Adrenal gland (tissue), 5 donors: ENCODE measurements at regions not wholly inside any gene's neighbourhood (a gene's known extent, or its start where the extent isn't known, plus 50 kb on each side); places are given as distances from the start of the nearest gene placed in this dataset.

Source experiments
- POLR2A ChIP-seq, 2 donors: fragments of 450-650 bp; IDR thresholded peaks; one replicate each; pipeline ENCODE4 v1.6.1; 2017; ENCODE audit warnings: antibody characterized with exemption in 2 of 2, mild to moderate bottlenecking in 2 of 2, moderate library complexity in 1 of 2
- TF ChIP-seq, protein P1 (sequence below), 6 experiments: fragments of 450-650 bp in 4 of 6; fragments of 200-600 bp in 2 of 6; sonication (generic) in 1 of 6; IDR thresholded peaks; 1 replicate in 5 of 6; 2 replicates in 1 of 6; pipeline versions ENCODE4 v1.5.1 to v1.8.0; 2016 to 2021; ENCODE audit warnings: antibody characterized with exemption in 6 of 6, mild to moderate bottlenecking in 2 of 6, moderate library complexity in 1 of 6
- donor health status: DM: no; HTN: no; CAD: no.

DNA sequence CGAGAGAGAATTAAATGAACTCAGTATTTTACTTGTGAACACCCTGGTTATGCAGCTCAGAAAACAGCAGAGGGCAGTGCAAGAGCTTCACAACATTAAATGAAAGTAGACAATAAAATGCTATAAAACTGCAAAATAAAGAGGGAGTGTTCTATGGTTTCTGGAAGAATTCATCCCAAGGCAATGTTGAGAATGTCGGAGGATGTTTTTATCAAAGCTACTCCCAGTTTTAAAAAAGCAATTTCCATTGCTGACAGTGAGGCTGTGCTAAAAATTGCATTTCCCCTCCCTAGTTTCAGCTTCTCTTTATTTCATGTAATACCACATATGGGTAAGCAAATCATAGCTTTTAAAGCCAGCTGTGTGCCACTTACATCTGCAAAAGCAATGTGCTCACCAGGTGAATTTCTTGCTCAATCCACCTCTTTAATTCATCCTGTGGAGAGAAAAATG lies 296.8 kb downstream of the RAB38 start:
- TF ChIP-seq, protein P1, sequence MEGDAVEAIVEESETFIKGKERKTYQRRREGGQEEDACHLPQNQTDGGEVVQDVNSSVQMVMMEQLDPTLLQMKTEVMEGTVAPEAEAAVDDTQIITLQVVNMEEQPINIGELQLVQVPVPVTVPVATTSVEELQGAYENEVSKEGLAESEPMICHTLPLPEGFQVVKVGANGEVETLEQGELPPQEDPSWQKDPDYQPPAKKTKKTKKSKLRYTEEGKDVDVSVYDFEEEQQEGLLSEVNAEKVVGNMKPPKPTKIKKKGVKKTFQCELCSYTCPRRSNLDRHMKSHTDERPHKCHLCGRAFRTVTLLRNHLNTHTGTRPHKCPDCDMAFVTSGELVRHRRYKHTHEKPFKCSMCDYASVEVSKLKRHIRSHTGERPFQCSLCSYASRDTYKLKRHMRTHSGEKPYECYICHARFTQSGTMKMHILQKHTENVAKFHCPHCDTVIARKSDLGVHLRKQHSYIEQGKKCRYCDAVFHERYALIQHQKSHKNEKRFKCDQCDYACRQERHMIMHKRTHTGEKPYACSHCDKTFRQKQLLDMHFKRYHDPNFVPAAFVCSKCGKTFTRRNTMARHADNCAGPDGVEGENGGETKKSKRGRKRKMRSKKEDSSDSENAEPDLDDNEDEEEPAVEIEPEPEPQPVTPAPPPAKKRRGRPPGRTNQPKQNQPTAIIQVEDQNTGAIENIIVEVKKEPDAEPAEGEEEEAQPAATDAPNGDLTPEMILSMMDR (IDR thresholded peaks at IDR 0.05) = peak; percentile 32 to 54 (median 48)
- TF ChIP-seq POLR2A (IDR thresholded peaks at IDR 0.05) = no peak
